ENCODE measurements at regions not wholly inside any gene's neighbourhood (a gene's known extent, or its start where the extent isn't known, plus 50 kb on each side); places are given as distances from the start of the nearest gene placed in this dataset.
"Not testable (repeated sequence)": the region's sequence is repeated elsewhere in the genome, so short reads cannot be mapped to it uniquely, and the experiment has no call there.

GRCh38 chr6:27139756-27140579, 107.5 kb upstream of the PRSS16 start:
- Mint-ChIP-seq H3K4me3 (peak overlapping the region; percentile 98), H3K36me3 (peaks cover 2% of the 10 kb centered on the region), H3K27me3 (no peaks in the 10 kb centered on the region), H3K4me1 (peaks cover 55% of the 10 kb centered on the region), H3K9me3 (no peaks in the 10 kb centered on the region), H3K27ac (peak overlapping the region; percentile 98)

- H3K27ac Mint-ChIP-seq: peak overlapping the region; percentile 87
- H3K27me3 Mint-ChIP-seq: no peaks in the 10 kb centered on the region
- H3K9me3 Mint-ChIP-seq: no peaks in the 10 kb centered on the region
- H3K36me3 Mint-ChIP-seq: peaks cover 2% of the 10 kb centered on the region
- H3K4me3 Mint-ChIP-seq: peak overlapping the region; percentile 52
- peaks cover 51% of the 10 kb centered on the region for H3K4me1 Mint-ChIP-seq
Observed at GRCh38 chr6:27140999-27141528, 106.4 kb upstream of the PRSS16 start.

- no peaks in the 10 kb centered on the region for H3K9me3 Mint-ChIP-seq
- no peaks in the 10 kb centered on the region for H3K27me3 Mint-ChIP-seq
- H3K27ac Mint-ChIP-seq: peak overlapping the region; percentile 60
- peaks cover 51% of the 10 kb centered on the region for H3K4me1 Mint-ChIP-seq
- H3K36me3 Mint-ChIP-seq: peaks cover 2% of the 10 kb centered on the region
- H3K4me3 Mint-ChIP-seq: peak overlapping the region; percentile 52
Observed at GRCh38 chr6:27141529-27142015, 105.9 kb upstream of the PRSS16 start.

- not testable (repeated sequence) for H3K27ac Mint-ChIP-seq, H3K4me3 Mint-ChIP-seq, H3K9me3 Mint-ChIP-seq, H3K36me3 Mint-ChIP-seq, H3K27me3 Mint-ChIP-seq
- H3K4me1 Mint-ChIP-seq: peaks cover 47% of the 10 kb centered on the region
Observed at GRCh38 chr6:27143020-27143388, 104.5 kb upstream of the PRSS16 start.

- no peaks in the 10 kb centered on the region for H3K9me3 Mint-ChIP-seq
- H3K27ac Mint-ChIP-seq: peak overlapping the region; percentile 87
- H3K4me3 Mint-ChIP-seq: peak overlapping the region; percentile 66
- no peaks in the 10 kb centered on the region for H3K27me3 Mint-ChIP-seq
- peaks cover 44% of the 10 kb centered on the region for H3K4me1 Mint-ChIP-seq
- peaks cover 2% of the 10 kb centered on the region for H3K36me3 Mint-ChIP-seq
Observed at GRCh38 chr6:27143474-27144026, 104.0 kb upstream of the PRSS16 start.

GRCh38 chr6:27144740-27145079, 102.8 kb upstream of the PRSS16 start:
- Mint-ChIP-seq H3K27ac (no peak overlapping the region), H3K9me3 (no peaks in the 10 kb centered on the region), H3K4me1 (peaks cover 35% of the 10 kb centered on the region), H3K36me3 (peaks cover 2% of the 10 kb centered on the region), H3K4me3 (no peak overlapping the region), H3K27me3 (no peaks in the 10 kb centered on the region)

- Mint-ChIP-seq H3K4me1 (peaks cover 26% of the 10 kb centered on the region), H3K27me3 (no peaks in the 10 kb centered on the region), H3K27ac (no peak overlapping the region), H3K9me3 (no peaks in the 10 kb centered on the region), H3K36me3 (peaks cover 2% of the 10 kb centered on the region), H3K4me3 (no peak overlapping the region)
Observed at GRCh38 chr6:27145731-27146455, 101.6 kb upstream of the PRSS16 start.

- H3K27me3 Mint-ChIP-seq, H3K9me3 Mint-ChIP-seq, H3K4me3 Mint-ChIP-seq, H3K27ac Mint-ChIP-seq, H3K36me3 Mint-ChIP-seq: not testable (repeated sequence)
- H3K4me1 Mint-ChIP-seq: peaks cover 21% of the 10 kb centered on the region
Observed at GRCh38 chr6:27146456-27146705, 101.1 kb upstream of the PRSS16 start.

- peaks cover 16% of the 10 kb centered on the region for H3K4me1 Mint-ChIP-seq
Observed at GRCh38 chr6:27146706-27147505, 100.6 kb upstream of the PRSS16 start.

GRCh38 chr6:27148404-27148795, 99.1 kb upstream of the PRSS16 start:
- H3K9me3 Mint-ChIP-seq: no peaks in the 10 kb centered on the region
- H3K36me3 Mint-ChIP-seq: peaks cover under 1% of the 10 kb centered on the region
- H3K27me3 Mint-ChIP-seq: no peaks in the 10 kb centered on the region
- H3K27ac Mint-ChIP-seq: no peak overlapping the region
- H3K4me3 Mint-ChIP-seq: no peak overlapping the region
- peaks cover 12% of the 10 kb centered on the region for H3K4me1 Mint-ChIP-seq

More at GRCh38 chr6:27146706-27147505, 100.6 kb upstream of the PRSS16 start:
- no peaks in the 10 kb centered on the region for H3K9me3 Mint-ChIP-seq
- peaks cover 2% of the 10 kb centered on the region for H3K36me3 Mint-ChIP-seq
- no peak overlapping the region for H3K4me3 Mint-ChIP-seq
- no peaks in the 10 kb centered on the region for H3K27me3 Mint-ChIP-seq
- no peak overlapping the region for H3K27ac Mint-ChIP-seq

- H3K27ac Mint-ChIP-seq: no peak overlapping the region
- no peaks in the 10 kb centered on the region for H3K36me3 Mint-ChIP-seq
- H3K4me3 Mint-ChIP-seq: no peak overlapping the region
- peaks cover 10% of the 10 kb centered on the region for H3K4me1 Mint-ChIP-seq
- no peaks in the 10 kb centered on the region for H3K9me3 Mint-ChIP-seq
- H3K27me3 Mint-ChIP-seq: no peaks in the 10 kb centered on the region
Observed at GRCh38 chr6:27149150-27149549, 98.4 kb upstream of the PRSS16 start.

- Mint-ChIP-seq H3K27me3 (no peaks in the 10 kb centered on the region), H3K36me3 (no peaks in the 10 kb centered on the region), H3K27ac (peak overlapping the region; percentile 77), H3K9me3 (no peaks in the 10 kb centered on the region), H3K4me1 (peaks cover 39% of the 10 kb centered on the region), H3K4me3 (peak overlapping the region; percentile 65)
Observed at GRCh38 chr6:27154696-27155095, 92.8 kb upstream of the PRSS16 start.

GRCh38 chr6:27156874-27157458, 90.5 kb upstream of the PRSS16 start:
- peak overlapping the region; percentile 85 for H3K4me3 Mint-ChIP-seq
- H3K27ac Mint-ChIP-seq: peak overlapping the region; percentile 41
- H3K36me3 Mint-ChIP-seq: no peaks in the 10 kb centered on the region
- peaks cover 45% of the 10 kb centered on the region for H3K4me1 Mint-ChIP-seq
- no peaks in the 10 kb centered on the region for H3K27me3 Mint-ChIP-seq
- no peaks in the 10 kb centered on the region for H3K9me3 Mint-ChIP-seq

GRCh38 chr6:27157459-27158315, 89.8 kb upstream of the PRSS16 start:
- Mint-ChIP-seq H3K27me3 (no peaks in the 10 kb centered on the region), H3K27ac (peak overlapping the region; percentile 92), H3K4me1 (peaks cover 45% of the 10 kb centered on the region), H3K36me3 (no peaks in the 10 kb centered on the region), H3K4me3 (peak overlapping the region; percentile 85), H3K9me3 (no peaks in the 10 kb centered on the region)

Measured in activated naive CD4-positive, alpha-beta T cell treated with anti-CD3 and anti-CD28 coated beads, Interleukin-2, amount 50 U/mL, for 24 hours (primary cell).